OCI-M2 (cell line): ENCODE measurements at regions not wholly inside any gene's neighbourhood (a gene's known extent, or its start where the extent isn't known, plus 50 kb on each side); places are given as distances from the start of the nearest gene placed in this dataset.
"Not testable (repeated sequence)": the region's sequence is repeated elsewhere in the genome, so short reads cannot be mapped to it uniquely, and the experiment has no call there.

Source experiments
- DNase-seq: peaks from one replicate; lab custom pipeline; 2025; ENCODE audit not compliant: unreplicated experiment; lab: John Stamatoyannopoulos, UW

GRCh38 chr6:156689656-156690055, 87.5 kb upstream of the ARID1B start:
- DNase-seq: no peak

GRCh38 chr6:156688620-156688971, 88.6 kb upstream of the ARID1B start:
- DNase-seq: no peak

- DNase-seq: no peak
Measured at GRCh38 chr6:156687789-156688619, 89.2 kb upstream of the ARID1B start.

- DNase-seq: peak; percentile 35
Measured at GRCh38 chr6:156686995-156687788, 90.0 kb upstream of the ARID1B start.

GRCh38 chr6:156686301-156686994, 90.7 kb upstream of the ARID1B start:
- peak; percentile 74 for DNase-seq

- no peak for DNase-seq
Measured at GRCh38 chr6:156685823-156686222, 91.4 kb upstream of the ARID1B start.

- no peak for DNase-seq
Measured at GRCh38 chr6:156683821-156684220, 93.4 kb upstream of the ARID1B start.

- DNase-seq: no peak
Measured at GRCh38 chr6:156676721-156677120, 100.5 kb upstream of the ARID1B start.

- no peak for DNase-seq
Measured at GRCh38 chr6:156674197-156674596, 103.0 kb upstream of the ARID1B start.

- not testable (repeated sequence) for DNase-seq
Measured at GRCh38 chr6:156670097-156670496, 107.1 kb upstream of the ARID1B start.

- no peak for DNase-seq
Measured at GRCh38 chr6:156662025-156662445, 115.1 kb upstream of the ARID1B start.

GRCh38 chr6:156660389-156660788, 116.8 kb upstream of the ARID1B start:
- DNase-seq: no peak

- DNase-seq: no peak
Measured at GRCh38 chr6:156659822-156660198, 117.4 kb upstream of the ARID1B start.

GRCh38 chr6:156658966-156659821, 118.0 kb upstream of the ARID1B start:
- no peak for DNase-seq

- DNase-seq: no peak
Measured at GRCh38 chr6:156658186-156658965, 118.8 kb upstream of the ARID1B start.

- no peak for DNase-seq
Measured at GRCh38 chr6:156657296-156657695, 119.9 kb upstream of the ARID1B start.

GRCh38 chr6:156654919-156655918, 122.0 kb upstream of the ARID1B start:
- no peak for DNase-seq

- DNase-seq: no peak
Measured at GRCh38 chr6:156652231-156652750, 124.9 kb upstream of the ARID1B start.

- no peak for DNase-seq
Measured at GRCh38 chr6:156651486-156651885, 125.7 kb upstream of the ARID1B start.
